GM19455 (cell line): ENCODE measurements at regions not wholly inside any gene's neighbourhood (a gene's known extent, or its start where the extent isn't known, plus 50 kb on each side); places are given as distances from the start of the nearest gene placed in this dataset.

ENCODE experiments used
- ATAC-seq: cut with Tn5 transposase; IDR thresholded peaks from one replicate; pipeline ENCODE4 v1.9.1; 2021; ENCODE audit not compliant: unreplicated experiment

GRCh38 chr2:120913972-120914838, 178.5 kb downstream of the GLI2 start:
- ATAC-seq = no peak

- no peak for ATAC-seq
Measured at GRCh38 chr2:120914839-120915521, 179.3 kb downstream of the GLI2 start.

- ATAC-seq = no peak
Measured at GRCh38 chr2:120915670-120916069, 180.0 kb downstream of the GLI2 start.

GRCh38 chr2:120916446-120916845, 180.8 kb downstream of the GLI2 start:
- no peak for ATAC-seq

- ATAC-seq = no peak
Measured at GRCh38 chr2:120917886-120918285, 182.2 kb downstream of the GLI2 start.

GRCh38 chr2:120919216-120919615, 183.5 kb downstream of the GLI2 start:
- ATAC-seq = no peak

GRCh38 chr2:120919771-120920453, 184.2 kb downstream of the GLI2 start:
- no peak for ATAC-seq

GRCh38 chr2:120920454-120921148, 184.9 kb downstream of the GLI2 start:
- ATAC-seq = no peak

- ATAC-seq = no peak
Measured at GRCh38 chr2:120921457-120921856, 185.8 kb downstream of the GLI2 start.

- no peak for ATAC-seq
Measured at GRCh38 chr2:120922571-120923332, 187.1 kb downstream of the GLI2 start.

- no peak for ATAC-seq
Measured at GRCh38 chr2:120923426-120923825, 187.8 kb downstream of the GLI2 start.

GRCh38 chr2:120924924-120925323, 189.3 kb downstream of the GLI2 start:
- ATAC-seq = no peak

- no peak for ATAC-seq
Measured at GRCh38 chr2:120926463-120927264, 191.0 kb downstream of the GLI2 start.

GRCh38 chr2:120927265-120927628, 191.6 kb downstream of the GLI2 start:
- no peak for ATAC-seq

- no peak for ATAC-seq
Measured at GRCh38 chr2:120929829-120930228, 194.2 kb downstream of the GLI2 start.

- ATAC-seq = no peak
Measured at GRCh38 chr2:120930236-120930635, 194.6 kb downstream of the GLI2 start.

GRCh38 chr2:120930864-120931263, 195.2 kb downstream of the GLI2 start:
- ATAC-seq = no peak

GRCh38 chr2:120932472-120932871, 196.8 kb downstream of the GLI2 start:
- no peak for ATAC-seq

GRCh38 chr2:120932881-120933280, 197.2 kb downstream of the GLI2 start:
- no peak for ATAC-seq
